ENCODE measurements at regions not wholly inside any gene's neighbourhood (a gene's known extent, or its start where the extent isn't known, plus 50 kb on each side); places are given as distances from the start of the nearest gene placed in this dataset.
A peak's percentile ranks its signal among the peaks of the same experiment; 100 is the strongest.

- no peak for TF ChIP-seq CTCF (IDR thresholded peaks at IDR 0.05; ENCODE audit: low read length, missing control alignments)
- no peak overlapping the region for H3K4me3 ChIP-seq (replicated peaks; ENCODE audit: low read depth, low read length)
- DNase-seq (ENCODE audit: low read depth) = no peak
Observed at GRCh38 chr20:22335210-22335609, 249.2 kb downstream of the FOXA2 start.

DNA sequence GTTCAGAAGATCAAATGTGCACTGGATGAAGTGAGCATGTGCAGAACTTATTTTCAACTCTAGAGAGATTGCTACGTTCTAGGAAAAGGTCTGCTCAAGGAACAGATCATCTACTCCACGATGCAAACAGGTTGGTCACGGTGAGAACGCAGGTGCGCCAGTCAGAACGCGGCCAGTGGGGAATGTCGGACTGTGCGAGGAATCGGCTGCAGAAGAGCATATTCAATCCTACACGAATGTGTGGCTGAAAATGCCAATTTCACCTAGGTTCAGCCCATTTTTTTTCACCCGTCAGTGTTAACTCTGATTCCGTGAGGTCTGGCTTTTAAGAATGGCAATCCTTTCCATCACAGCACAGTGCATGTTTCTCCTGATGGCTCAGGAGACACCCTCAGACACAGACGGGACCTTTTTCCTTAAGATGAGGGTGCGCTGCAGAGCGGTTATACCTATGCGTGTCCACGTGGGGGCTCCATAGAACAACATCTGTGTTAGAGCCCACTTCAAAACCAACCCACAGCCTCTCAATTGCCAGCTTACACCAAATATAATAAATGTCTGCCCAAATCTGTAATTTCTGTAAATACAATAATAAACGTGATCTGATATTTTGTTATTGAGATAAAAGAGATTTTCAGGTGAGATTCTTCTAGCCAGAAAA is 250.4 kb downstream of the FOXA2 start:
- peak; percentile 73 for DNase-seq (ENCODE audit: low read depth)
- no peak overlapping the region for H3K4me3 ChIP-seq (replicated peaks; ENCODE audit: low read depth, low read length)
- TF ChIP-seq CTCF (IDR thresholded peaks at IDR 0.05; ENCODE audit: low read length, missing control alignments) = peak; percentile 80

GRCh38 chr20:22324505-22324904 is 259.9 kb downstream of the FOXA2 start:
- TF ChIP-seq CTCF (IDR thresholded peaks at IDR 0.05; ENCODE audit: low read length, missing control alignments) = no peak
- H3K4me3 ChIP-seq (replicated peaks; ENCODE audit: low read depth, low read length) = no peak overlapping the region
- no peak for DNase-seq (ENCODE audit: low read depth)

DNA sequence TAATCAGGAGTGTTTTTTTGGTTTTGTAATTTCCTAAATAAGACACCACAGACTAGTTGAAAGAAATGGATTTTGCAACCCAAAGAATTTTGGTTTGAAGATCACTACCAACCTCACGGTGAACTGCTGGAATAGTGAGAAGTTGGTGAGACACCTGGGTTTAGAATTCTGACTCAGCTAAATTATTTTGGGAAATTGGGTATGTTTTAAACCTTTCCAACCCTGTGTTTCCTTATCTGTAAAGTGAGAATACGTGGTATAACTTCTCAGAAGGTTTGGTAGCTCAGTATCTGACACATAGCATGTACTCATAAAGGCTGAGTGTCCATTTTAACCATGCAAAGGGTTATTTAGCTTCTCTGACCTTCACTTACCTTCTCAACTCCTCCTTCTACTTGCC is 261.9 kb downstream of the FOXA2 start:
- H3K4me3 ChIP-seq (replicated peaks; ENCODE audit: low read depth, low read length) = no peak overlapping the region
- TF ChIP-seq CTCF (IDR thresholded peaks at IDR 0.05; ENCODE audit: low read length, missing control alignments) = no peak
- no peak for DNase-seq (ENCODE audit: low read depth)

DNA sequence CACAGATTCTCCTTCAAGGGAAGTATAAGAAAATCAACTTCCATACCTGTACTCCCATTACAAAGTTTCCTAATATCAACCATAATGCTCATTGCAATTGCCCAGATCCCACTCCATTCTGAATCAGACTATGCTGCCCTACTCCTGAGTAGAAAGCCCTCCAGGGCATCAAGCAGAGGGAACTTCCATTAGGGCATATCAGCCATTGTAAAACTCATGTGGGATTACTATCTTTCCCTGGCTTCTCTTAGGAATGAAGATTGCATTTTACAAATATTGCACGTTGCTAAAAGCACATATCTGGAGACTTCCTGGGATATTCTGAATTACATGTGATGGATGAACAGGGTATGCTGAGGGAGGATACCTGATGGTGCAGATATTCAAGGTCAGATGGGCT is 263.2 kb downstream of the FOXA2 start:
- TF ChIP-seq CTCF (IDR thresholded peaks at IDR 0.05; ENCODE audit: low read length, missing control alignments) = no peak
- no peak for DNase-seq (ENCODE audit: low read depth)
- H3K4me3 ChIP-seq (replicated peaks; ENCODE audit: low read depth, low read length) = no peak overlapping the region

GRCh38 chr20:22320245-22320915 is 264.0 kb downstream of the FOXA2 start:
- no peak overlapping the region for H3K4me3 ChIP-seq (replicated peaks; ENCODE audit: low read depth, low read length)
- DNase-seq (ENCODE audit: low read depth) = no peak
- no peak for TF ChIP-seq CTCF (IDR thresholded peaks at IDR 0.05; ENCODE audit: low read length, missing control alignments)

DNA sequence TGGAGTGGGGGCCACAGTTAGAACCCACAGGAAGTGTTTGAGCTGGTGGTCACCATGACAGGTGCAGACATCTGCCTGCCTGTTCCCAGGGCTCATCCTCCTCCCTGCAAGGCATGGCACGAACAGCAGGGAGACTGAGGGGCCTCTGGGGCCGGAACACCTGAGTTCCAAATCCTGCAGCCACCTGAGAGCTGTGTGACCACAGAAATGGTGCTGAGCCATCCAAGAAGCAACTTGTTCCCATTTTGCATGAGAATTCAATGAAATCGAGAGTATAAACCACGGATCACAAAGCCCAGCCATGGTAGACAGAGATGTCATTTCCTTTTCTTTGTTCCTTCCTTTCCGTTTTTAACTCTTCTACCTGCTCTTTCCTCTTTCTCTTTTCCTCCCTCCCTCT is 268.6 kb downstream of the FOXA2 start:
- DNase-seq (ENCODE audit: low read depth) = no peak
- no peak overlapping the region for H3K4me3 ChIP-seq (replicated peaks; ENCODE audit: low read depth, low read length)
- no peak for TF ChIP-seq CTCF (IDR thresholded peaks at IDR 0.05; ENCODE audit: low read length, missing control alignments)

Measured in fibroblast of pulmonary artery (primary cell).